ENCODE measurements at regions not wholly inside any gene's neighbourhood (a gene's known extent, or its start where the extent isn't known, plus 50 kb on each side); places are given as distances from the start of the nearest gene placed in this dataset.

DNA sequence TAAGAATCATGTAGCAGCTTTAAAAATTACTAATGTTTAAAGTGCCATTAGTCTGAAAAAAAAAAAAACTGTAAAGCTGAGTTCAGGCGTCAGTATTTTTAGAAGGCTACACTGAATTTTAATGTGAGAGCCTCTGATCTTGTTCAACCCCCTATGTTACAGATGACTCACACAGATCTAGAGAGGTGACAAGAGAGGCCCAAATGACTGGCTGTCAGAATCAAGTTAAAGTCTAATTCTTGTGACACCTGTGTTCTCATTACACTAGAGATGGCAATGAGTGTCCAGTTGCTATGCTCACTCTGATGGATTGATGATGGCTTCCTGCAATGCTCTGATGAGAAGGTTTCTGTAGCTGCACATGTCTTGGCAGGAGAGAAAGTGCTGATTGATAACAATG lies 203.5 kb upstream of the OBI1 start:
- H3K4me3 ChIP-seq (ENCODE audit: low read length): no peak overlapping the region
- no peak for TF ChIP-seq ZNF274 (IDR thresholded peaks at IDR 0.05; ENCODE audit: low read depth, low read length)

DNA sequence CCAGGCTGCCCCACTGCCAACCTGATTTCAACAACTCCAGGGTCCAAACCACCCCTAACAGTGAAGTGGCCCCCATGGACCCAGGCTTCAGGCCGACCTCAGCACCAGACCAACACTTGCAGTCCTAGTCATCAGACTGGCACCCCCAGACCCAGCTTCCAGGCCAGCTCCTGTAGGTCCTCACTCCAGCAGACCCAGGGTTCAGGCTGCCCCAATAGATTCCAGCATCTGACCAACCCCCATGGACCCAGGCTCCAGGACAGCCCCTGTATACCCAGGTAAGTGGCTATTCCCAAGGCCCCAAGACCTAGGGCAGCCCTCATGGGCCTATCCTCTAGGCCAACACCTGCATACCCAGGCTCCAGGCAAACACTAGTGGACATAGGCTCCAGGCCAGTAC lies 193.8 kb upstream of the OBI1 start:
- no peak for TF ChIP-seq ZNF274 (IDR thresholded peaks at IDR 0.05; ENCODE audit: low read depth, low read length)
- H3K4me3 ChIP-seq (ENCODE audit: low read length): no peak overlapping the region

DNA sequence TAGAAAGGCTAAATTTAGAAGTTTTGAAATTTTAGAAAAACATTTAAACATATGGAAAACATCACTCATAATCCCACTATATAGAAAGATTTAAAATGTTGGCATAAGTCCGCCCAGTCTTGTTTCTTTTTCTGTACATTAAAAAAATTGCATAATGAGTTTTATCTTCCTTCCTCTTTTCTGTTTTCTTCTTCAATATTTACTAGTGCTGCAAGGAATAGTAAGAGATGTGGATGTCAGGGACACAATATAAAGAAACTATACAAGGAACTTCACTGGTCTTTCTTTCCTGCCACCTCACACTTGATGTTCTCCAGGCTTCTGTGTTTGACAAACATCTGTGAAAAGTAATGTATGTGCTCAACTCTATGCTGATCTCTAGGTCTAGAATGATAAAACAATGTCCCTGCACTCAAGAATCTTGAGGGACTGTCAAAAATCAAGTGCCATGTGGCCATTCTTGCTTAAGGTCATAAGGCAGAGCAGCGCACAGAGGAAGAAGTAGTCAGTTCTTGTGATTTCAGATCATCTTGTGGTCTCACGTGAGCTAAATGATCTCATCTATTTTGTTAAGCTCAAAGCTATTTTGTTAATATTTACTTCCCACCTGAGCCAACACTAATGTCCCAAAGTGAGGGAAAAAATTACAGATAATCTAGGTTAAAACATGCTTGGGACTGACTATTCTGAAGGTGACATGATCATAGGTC lies 186.9 kb upstream of the OBI1 start:
- H3K4me3 ChIP-seq (ENCODE audit: low read length): no peak overlapping the region
- TF ChIP-seq ZNF274 (IDR thresholded peaks at IDR 0.05; ENCODE audit: low read depth, low read length): no peak

DNA sequence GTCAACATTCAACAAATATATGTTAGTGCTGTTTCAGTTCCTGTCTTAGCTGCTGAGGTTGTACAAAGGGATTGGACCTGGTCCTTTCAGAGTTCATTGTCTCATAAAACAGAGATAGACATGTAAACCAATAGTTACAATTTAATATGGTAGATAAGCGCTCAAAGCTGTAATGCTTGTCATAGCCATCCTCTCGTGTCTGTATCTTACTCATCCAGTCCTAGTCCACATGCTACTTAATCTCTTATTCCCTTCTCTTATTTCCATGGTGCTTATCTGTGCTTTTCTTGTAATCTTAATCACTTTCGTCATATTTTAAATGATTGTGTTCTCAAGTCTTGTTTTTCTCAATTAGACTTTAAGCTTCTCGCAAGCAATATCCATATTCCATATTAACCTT lies 185.2 kb upstream of the OBI1 start:
- TF ChIP-seq ZNF274 (IDR thresholded peaks at IDR 0.05; ENCODE audit: low read depth, low read length): no peak
- no peak overlapping the region for H3K4me3 ChIP-seq (ENCODE audit: low read length)

DNA sequence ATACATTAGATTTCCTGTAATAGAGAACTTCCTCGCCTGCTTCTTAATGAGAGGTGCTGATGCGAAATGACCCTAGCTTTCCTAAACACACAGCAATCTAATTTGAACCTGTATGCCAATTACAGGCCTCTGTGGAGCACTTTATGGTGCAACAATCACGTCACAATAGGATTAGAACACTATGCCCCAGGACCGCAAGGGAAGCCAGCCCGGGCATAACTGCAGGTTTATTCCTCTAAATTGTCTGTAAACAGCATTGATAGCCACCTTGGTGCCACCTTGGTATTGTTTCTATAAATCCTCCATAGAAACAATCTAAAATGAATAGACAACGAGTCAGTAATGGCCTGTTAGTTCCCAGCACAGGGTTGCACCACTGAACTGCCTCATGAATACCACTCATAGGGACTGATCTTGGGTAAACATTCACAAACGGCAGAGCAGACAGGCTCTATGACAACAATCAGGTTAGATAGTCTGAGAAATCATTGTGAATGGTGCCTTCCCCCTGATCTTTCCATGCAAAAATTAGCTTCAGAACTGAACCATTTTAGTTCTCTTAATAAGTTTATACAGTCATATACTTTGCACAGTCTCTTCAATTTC lies 182.5 kb upstream of the OBI1 start:
- no peak for TF ChIP-seq ZNF274 (IDR thresholded peaks at IDR 0.05; ENCODE audit: low read depth, low read length)
- H3K4me3 ChIP-seq (ENCODE audit: low read length): no peak overlapping the region

DNA sequence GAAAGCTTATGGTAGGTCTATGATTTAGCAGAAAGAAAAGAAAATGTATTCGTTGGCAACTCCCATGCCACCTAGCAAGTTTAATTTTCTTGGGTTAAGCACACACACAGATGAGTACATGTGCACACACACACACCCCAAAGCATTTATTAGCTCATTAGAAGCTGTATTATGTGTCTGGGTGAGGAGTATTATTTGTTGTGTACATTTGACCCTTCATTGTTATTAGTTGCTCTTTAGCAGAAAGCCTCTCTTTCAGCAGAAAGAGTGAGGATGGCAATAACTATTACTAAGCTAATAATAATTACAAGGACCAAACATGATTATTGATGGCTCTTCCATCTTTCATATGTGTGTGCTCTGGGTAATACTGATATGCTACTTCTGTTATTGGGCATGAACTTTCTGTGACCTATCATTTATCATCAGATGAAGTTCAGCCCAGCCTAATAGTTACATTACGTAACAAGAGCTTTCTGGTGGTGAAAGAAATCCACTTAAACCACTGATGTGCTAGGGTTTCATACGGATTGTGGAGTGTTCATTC lies 177.4 kb upstream of the OBI1 start:
- no peak for TF ChIP-seq ZNF274 (IDR thresholded peaks at IDR 0.05; ENCODE audit: low read depth, low read length)
- H3K4me3 ChIP-seq (ENCODE audit: low read length): no peak overlapping the region

DNA sequence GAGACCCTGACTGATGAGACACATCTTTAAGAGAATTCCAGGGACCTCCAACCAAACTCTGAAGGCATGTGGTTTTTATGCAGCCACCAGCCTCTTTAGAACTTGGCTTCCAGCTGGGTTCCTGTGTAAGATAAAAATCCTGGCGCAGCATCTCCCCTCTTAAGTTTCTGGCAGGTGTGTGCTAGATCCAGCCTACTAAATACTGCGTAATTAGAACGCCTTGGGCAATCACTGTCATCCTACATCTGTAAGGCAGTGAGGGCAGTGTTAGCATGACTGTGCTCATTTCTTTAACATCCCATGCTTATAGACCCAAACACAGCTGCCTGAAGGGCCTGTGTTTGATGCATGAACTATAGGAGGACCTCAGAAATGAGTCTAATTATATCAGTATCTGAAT lies 173.5 kb upstream of the OBI1 start:
- no peak for TF ChIP-seq ZNF274 (IDR thresholded peaks at IDR 0.05; ENCODE audit: low read depth, low read length)

DNA sequence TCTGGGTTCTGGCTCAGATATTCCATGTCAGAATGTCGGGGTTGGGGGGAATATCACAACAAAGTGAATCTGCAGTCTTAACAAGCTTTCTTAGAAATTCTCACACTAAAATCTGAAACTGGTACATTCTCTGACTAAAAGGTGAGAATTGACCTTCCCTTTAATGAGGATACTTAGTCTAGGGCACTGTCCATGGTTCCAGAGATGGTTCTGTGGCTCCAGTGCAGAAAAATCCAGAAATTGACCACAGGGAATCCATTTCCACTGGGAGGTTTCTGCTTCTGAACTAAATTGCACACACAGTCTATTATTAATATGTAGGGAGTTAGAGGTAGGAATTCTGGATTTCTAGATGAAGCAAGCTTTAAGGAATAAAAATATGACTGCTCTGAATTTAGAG lies 171.6 kb upstream of the OBI1 start:
- H3K4me3 ChIP-seq (ENCODE audit: low read length): no peak overlapping the region
- no peak for TF ChIP-seq ZNF274 (IDR thresholded peaks at IDR 0.05; ENCODE audit: low read depth, low read length)

More for the DNA sequence above, 173.5 kb upstream of the OBI1 start:
- no peak overlapping the region for H3K4me3 ChIP-seq (ENCODE audit: low read length)

DNA sequence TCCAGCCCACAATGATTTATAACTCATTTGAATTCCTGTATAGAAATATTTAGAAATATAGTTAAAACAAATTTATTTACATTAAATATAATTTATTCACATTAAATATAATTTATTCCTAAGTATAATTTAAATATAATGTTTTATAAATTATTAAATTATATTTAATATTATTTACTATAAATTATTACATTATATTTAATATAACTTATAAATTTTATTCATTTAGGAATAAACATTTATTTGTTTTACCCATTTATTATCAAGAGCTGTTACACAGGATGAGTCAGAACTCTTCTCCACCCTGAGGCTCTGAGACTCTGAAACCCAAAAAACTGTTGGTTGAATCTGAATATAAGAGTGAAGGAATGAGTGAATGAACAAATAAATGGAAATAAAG lies 170.9 kb upstream of the OBI1 start:
- no peak for TF ChIP-seq ZNF274 (IDR thresholded peaks at IDR 0.05; ENCODE audit: low read depth, low read length)
- H3K4me3 ChIP-seq (ENCODE audit: low read length): no peak overlapping the region

DNA sequence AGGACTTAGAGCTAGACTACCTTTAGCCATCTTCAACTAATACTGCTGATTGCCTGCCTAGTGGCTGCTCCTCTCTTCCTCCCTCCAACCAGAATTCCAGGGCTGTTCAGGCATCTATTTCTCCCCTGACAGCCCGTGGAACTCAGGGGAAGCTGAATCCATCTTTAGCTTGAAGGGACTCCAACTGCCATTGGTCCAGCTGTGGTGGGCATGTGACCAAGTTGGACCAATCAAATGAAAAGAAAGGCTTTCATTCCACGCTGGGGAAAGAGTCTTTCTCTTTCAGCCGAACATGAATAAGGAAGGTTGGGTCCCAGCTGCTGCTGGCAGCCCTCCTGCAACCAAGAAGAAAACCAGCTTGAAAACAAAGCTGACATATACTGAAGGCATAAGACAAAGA lies 168.5 kb upstream of the OBI1 start:
- no peak overlapping the region for H3K4me3 ChIP-seq (ENCODE audit: low read length)
- TF ChIP-seq ZNF274 (IDR thresholded peaks at IDR 0.05; ENCODE audit: low read depth, low read length): no peak

DNA sequence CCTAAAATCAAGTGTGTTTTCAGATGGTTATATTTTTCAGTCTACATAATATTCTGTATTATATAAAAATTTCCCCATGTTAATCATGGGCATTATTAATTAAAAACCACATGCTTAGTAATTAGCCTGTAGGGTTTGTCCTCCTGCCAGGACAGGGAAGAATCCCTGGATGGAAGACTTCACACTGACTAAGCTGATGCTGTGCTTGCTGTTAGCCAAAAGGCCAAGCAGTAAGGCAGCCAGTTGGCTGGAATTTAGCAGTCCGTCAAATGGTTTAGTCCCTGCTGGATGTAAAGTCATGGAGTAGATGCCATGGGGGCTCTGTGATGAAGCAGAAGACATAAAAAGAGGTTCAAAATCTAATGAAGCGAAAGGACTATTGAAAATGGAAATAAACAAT lies 168.0 kb upstream of the OBI1 start:
- H3K4me3 ChIP-seq (ENCODE audit: low read length): no peak overlapping the region
- TF ChIP-seq ZNF274 (IDR thresholded peaks at IDR 0.05; ENCODE audit: low read depth, low read length): no peak

DNA sequence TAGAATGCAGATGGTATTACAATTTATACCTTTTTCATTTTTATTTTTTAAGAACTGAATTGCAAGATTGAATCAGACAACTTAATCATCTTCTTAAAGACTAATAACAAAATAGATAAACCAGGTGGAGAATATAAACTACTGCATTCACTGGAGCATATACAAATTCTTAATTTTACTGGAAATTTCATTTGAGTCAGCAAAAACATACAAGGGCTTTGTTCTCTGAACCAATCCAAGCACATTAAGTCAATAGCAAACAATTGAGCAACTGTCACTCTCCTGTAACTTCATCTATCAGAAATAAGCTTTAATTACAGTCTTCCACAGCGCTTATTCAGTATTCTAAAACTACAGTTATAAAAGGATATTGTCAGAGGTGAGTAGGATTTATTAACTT lies 167.4 kb upstream of the OBI1 start:
- no peak overlapping the region for H3K4me3 ChIP-seq (ENCODE audit: low read length)
- TF ChIP-seq ZNF274 (IDR thresholded peaks at IDR 0.05; ENCODE audit: low read depth, low read length): no peak

DNA sequence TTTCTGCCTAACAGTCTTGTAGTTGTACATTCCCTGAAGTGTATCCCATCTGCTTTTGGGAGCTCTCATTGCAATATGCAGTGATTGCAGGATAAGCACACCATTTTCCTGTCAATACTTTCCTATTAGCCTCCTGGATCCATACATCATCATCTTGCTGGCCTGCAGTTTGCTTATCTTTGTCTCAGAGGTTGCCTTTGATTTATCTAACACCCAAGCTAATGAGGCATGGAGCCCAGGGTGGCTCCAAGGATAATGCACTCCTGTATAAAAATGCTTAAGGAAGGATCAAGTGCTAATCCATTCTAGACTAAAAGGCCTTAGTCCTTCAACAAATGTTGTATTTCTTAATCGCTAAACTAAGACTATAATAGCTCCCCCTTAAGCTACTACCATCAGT lies 161.6 kb upstream of the OBI1 start:
- TF ChIP-seq ZNF274 (IDR thresholded peaks at IDR 0.05; ENCODE audit: low read depth, low read length): no peak
- no peak overlapping the region for H3K4me3 ChIP-seq (ENCODE audit: low read length)

DNA sequence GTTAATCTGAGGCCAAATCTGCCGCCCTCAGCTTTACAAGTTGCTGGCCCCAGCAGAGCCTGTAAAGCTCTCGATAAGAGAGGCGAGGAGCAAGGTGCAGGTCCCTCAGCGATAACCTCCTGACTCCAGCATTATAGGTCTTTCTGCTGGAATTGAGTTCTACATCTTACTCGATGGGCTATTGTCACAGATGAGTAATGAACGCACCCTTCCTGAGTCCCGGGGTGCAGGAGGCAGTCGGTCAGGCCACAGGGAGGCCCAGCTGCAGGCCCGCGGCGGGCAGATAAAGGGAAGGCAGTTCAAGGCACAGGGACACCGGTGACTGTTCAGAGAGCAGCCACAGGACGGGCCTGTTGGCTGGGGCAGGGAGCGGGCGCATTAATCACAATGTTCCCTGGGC lies 157.6 kb upstream of the OBI1 start:
- TF ChIP-seq ZNF274 (IDR thresholded peaks at IDR 0.05; ENCODE audit: low read depth, low read length): no peak
- H3K4me3 ChIP-seq (ENCODE audit: low read length): no peak overlapping the region

DNA sequence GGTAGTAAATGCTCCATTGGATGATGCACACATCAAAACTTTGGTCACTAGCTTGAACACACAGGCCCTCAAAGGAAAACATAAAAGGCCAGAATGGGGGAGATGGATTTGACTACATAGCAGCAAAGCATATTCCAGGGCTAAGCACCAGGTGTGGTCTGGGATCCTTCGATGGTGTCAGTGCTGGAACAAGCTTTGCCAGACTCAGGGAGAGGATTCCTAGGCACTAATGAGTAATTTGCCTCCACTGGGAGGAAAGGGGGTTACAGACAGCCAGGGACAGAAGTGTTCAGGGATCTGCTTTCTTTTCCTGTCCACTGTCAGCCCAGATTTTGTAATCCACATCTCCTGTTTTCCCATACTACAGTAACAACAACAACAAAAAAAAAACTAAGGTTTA lies 157.2 kb upstream of the OBI1 start:
- no peak for TF ChIP-seq ZNF274 (IDR thresholded peaks at IDR 0.05; ENCODE audit: low read depth, low read length)
- no peak overlapping the region for H3K4me3 ChIP-seq (ENCODE audit: low read length)

All from GM08714 (cell line).